ENCODE measurements at regions not wholly inside any gene's neighbourhood (a gene's known extent, or its start where the extent isn't known, plus 50 kb on each side); places are given as distances from the start of the nearest gene placed in this dataset.

GRCh38 chr5:61991866-61992265, 314.1 kb upstream of the KIF2A start:
- H3K36me3 Mint-ChIP-seq: no peaks in the 10 kb centered on the region
- H3K27ac Mint-ChIP-seq: no peak overlapping the region
- ATAC-seq (replicated peaks) (no peak), DNase-seq (no peak)
- no peak overlapping the region for H3K4me3 Mint-ChIP-seq
- H3K4me1 Mint-ChIP-seq: no peaks in the 10 kb centered on the region
- no peaks in the 10 kb centered on the region for H3K9me3 Mint-ChIP-seq
- H3K27me3 Mint-ChIP-seq: no peaks in the 10 kb centered on the region

GRCh38 chr5:61993295-61993927, 312.6 kb upstream of the KIF2A start:
- Mint-ChIP-seq H3K9me3 (no peaks in the 10 kb centered on the region), H3K27ac (no peak overlapping the region), H3K27me3 (no peaks in the 10 kb centered on the region), H3K4me3 (no peak overlapping the region), H3K36me3 (no peaks in the 10 kb centered on the region), H3K4me1 (no peaks in the 10 kb centered on the region)
- ATAC-seq (replicated peaks) (no peak), DNase-seq (no peak)

- Mint-ChIP-seq H3K4me3 (no peak overlapping the region), H3K36me3 (no peaks in the 10 kb centered on the region), H3K27ac (no peak overlapping the region), H3K9me3 (no peaks in the 10 kb centered on the region), H3K4me1 (no peaks in the 10 kb centered on the region), H3K27me3 (no peaks in the 10 kb centered on the region)
- DNase-seq (no peak), ATAC-seq (replicated peaks) (no peak)
Measured at GRCh38 chr5:61994171-61994570, 311.8 kb upstream of the KIF2A start.

- Mint-ChIP-seq H3K4me3 (no peak overlapping the region), H3K9me3 (no peaks in the 10 kb centered on the region), H3K27ac (no peak overlapping the region), H3K4me1 (no peaks in the 10 kb centered on the region), H3K27me3 (no peaks in the 10 kb centered on the region), H3K36me3 (no peaks in the 10 kb centered on the region)
- no peak for ATAC-seq (replicated peaks)
- DNase-seq: no peak
Measured at GRCh38 chr5:61995486-61995885, 310.5 kb upstream of the KIF2A start.

GRCh38 chr5:61999371-61999770, 306.6 kb upstream of the KIF2A start:
- Mint-ChIP-seq H3K27me3 (peaks cover 0 to 4% of the 10 kb centered on the region in 2 donors), H3K36me3 (no peaks in the 10 kb centered on the region), H3K9me3 (no peaks in the 10 kb centered on the region), H3K4me3 (no peak overlapping the region), H3K27ac (no peak overlapping the region), H3K4me1 (no peaks in the 10 kb centered on the region)
- DNase-seq (no peak), ATAC-seq (replicated peaks) (no peak)

- DNase-seq (no peak), ATAC-seq (replicated peaks) (no peak)
- Mint-ChIP-seq H3K27ac (no peak overlapping the region), H3K4me3 (no peak overlapping the region), H3K9me3 (peaks cover 0 to 2% of the 10 kb centered on the region in 2 donors), H3K36me3 (no peaks in the 10 kb centered on the region), H3K4me1 (no peaks in the 10 kb centered on the region), H3K27me3 (peaks cover 4 to 11% of the 10 kb centered on the region in 2 donors)
Measured at GRCh38 chr5:62000646-62001045, 305.4 kb upstream of the KIF2A start.

- H3K9me3 Mint-ChIP-seq: peaks cover 0 to 2% of the 10 kb centered on the region in 2 donors
- H3K4me3 Mint-ChIP-seq: no peak overlapping the region
- no peaks in the 10 kb centered on the region for H3K4me1 Mint-ChIP-seq
- peaks cover 6 to 12% of the 10 kb centered on the region in 2 donors for H3K27me3 Mint-ChIP-seq
- no peaks in the 10 kb centered on the region for H3K36me3 Mint-ChIP-seq
- no peak overlapping the region for H3K27ac Mint-ChIP-seq
- ATAC-seq (replicated peaks): no peak
- DNase-seq: no peak
Measured at GRCh38 chr5:62001640-62002039, 304.4 kb upstream of the KIF2A start.

GRCh38 chr5:62002436-62002835, 303.6 kb upstream of the KIF2A start:
- H3K9me3 Mint-ChIP-seq: peaks cover 0 to 2% of the 10 kb centered on the region in 2 donors
- ATAC-seq (replicated peaks) (no peak), DNase-seq (no peak)
- no peaks in the 10 kb centered on the region for H3K4me1 Mint-ChIP-seq
- H3K4me3 Mint-ChIP-seq: no peak overlapping the region
- peaks cover 6 to 12% of the 10 kb centered on the region in 2 donors for H3K27me3 Mint-ChIP-seq
- H3K36me3 Mint-ChIP-seq: no peaks in the 10 kb centered on the region
- H3K27ac Mint-ChIP-seq: no peak overlapping the region

GRCh38 chr5:62005551-62005950, 300.5 kb upstream of the KIF2A start:
- no peaks in the 10 kb centered on the region for H3K4me1 Mint-ChIP-seq
- DNase-seq (no peak), ATAC-seq (replicated peaks) (no peak)
- peaks cover 5% of the 10 kb centered on the region in 2 donors for H3K9me3 Mint-ChIP-seq
- H3K4me3 Mint-ChIP-seq: no peak overlapping the region
- no peak overlapping the region for H3K27ac Mint-ChIP-seq
- H3K36me3 Mint-ChIP-seq: no peaks in the 10 kb centered on the region
- H3K27me3 Mint-ChIP-seq: peaks cover 11 to 15% of the 10 kb centered on the region in 2 donors

GRCh38 chr5:62007457-62007856, 298.5 kb upstream of the KIF2A start:
- H3K4me1 Mint-ChIP-seq: no peaks in the 10 kb centered on the region
- DNase-seq (no peak), ATAC-seq (replicated peaks) (no peak)
- H3K36me3 Mint-ChIP-seq: no peaks in the 10 kb centered on the region
- H3K27me3 Mint-ChIP-seq: peaks cover 11 to 14% of the 10 kb centered on the region in 2 donors
- no peak overlapping the region for H3K27ac Mint-ChIP-seq
- no peak overlapping the region for H3K4me3 Mint-ChIP-seq
- H3K9me3 Mint-ChIP-seq: peaks cover 5% of the 10 kb centered on the region in 2 donors

GRCh38 chr5:62011089-62011664, 294.8 kb upstream of the KIF2A start:
- H3K27ac Mint-ChIP-seq: no peak overlapping the region
- H3K36me3 Mint-ChIP-seq: no peaks in the 10 kb centered on the region
- no peaks in the 10 kb centered on the region for H3K4me1 Mint-ChIP-seq
- peaks cover 3 to 5% of the 10 kb centered on the region in 2 donors for H3K9me3 Mint-ChIP-seq
- H3K4me3 Mint-ChIP-seq: no peak overlapping the region
- H3K27me3 Mint-ChIP-seq: peaks cover 5 to 8% of the 10 kb centered on the region in 2 donors
- ATAC-seq (replicated peaks): no peak
- no peak for DNase-seq

GRCh38 chr5:62017092-62017491, 288.9 kb upstream of the KIF2A start:
- ATAC-seq (replicated peaks) (no peak), DNase-seq (no peak)
- Mint-ChIP-seq H3K36me3 (no peaks in the 10 kb centered on the region), H3K4me1 (no peaks in the 10 kb centered on the region), H3K27me3 (peaks cover 0 to 5% of the 10 kb centered on the region in 2 donors), H3K9me3 (no peaks in the 10 kb centered on the region), H3K27ac (no peak overlapping the region), H3K4me3 (no peak overlapping the region)

- DNase-seq: no peak
- H3K4me3 Mint-ChIP-seq: no peak overlapping the region
- ATAC-seq (replicated peaks): no peak
- H3K9me3 Mint-ChIP-seq: peaks cover 4 to 8% of the 10 kb centered on the region in 2 donors
- H3K27me3 Mint-ChIP-seq: no peaks in the 10 kb centered on the region
- H3K36me3 Mint-ChIP-seq: no peaks in the 10 kb centered on the region
- no peaks in the 10 kb centered on the region for H3K4me1 Mint-ChIP-seq
- H3K27ac Mint-ChIP-seq: no peak overlapping the region
Measured at GRCh38 chr5:62029303-62029702, 276.7 kb upstream of the KIF2A start.

- no peak overlapping the region for H3K27ac Mint-ChIP-seq
- no peak overlapping the region for H3K4me3 Mint-ChIP-seq
- DNase-seq (no peak), ATAC-seq (replicated peaks) (no peak)
- no peaks in the 10 kb centered on the region for H3K36me3 Mint-ChIP-seq
- H3K4me1 Mint-ChIP-seq: no peaks in the 10 kb centered on the region
- peaks cover 4 to 10% of the 10 kb centered on the region in 2 donors for H3K9me3 Mint-ChIP-seq
- no peaks in the 10 kb centered on the region for H3K27me3 Mint-ChIP-seq
Measured at GRCh38 chr5:62030326-62030725, 275.7 kb upstream of the KIF2A start.

- Mint-ChIP-seq H3K4me3 (no peak overlapping the region), H3K27ac (no peak overlapping the region), H3K36me3 (no peaks in the 10 kb centered on the region), H3K27me3 (no peaks in the 10 kb centered on the region), H3K9me3 (peaks cover 2 to 5% of the 10 kb centered on the region in 2 donors), H3K4me1 (no peaks in the 10 kb centered on the region)
- ATAC-seq (replicated peaks): no peak
- no peak for DNase-seq
Measured at GRCh38 chr5:62038024-62038423, 268.0 kb upstream of the KIF2A start.
